PC-9 (cell line): ENCODE measurements at regions not wholly inside any gene's neighbourhood (a gene's known extent, or its start where the extent isn't known, plus 50 kb on each side); places are given as distances from the start of the nearest gene placed in this dataset.

Experiments
- CTCF ChIP-seq: fragments of 200-600 bp; sonication (generic); conservative IDR thresholded peaks from 2 replicates; pipeline ENCODE4 v1.6.1; 2017; ENCODE audit warnings: mixed run types, antibody characterized with exemption, mild to moderate bottlenecking, moderate library complexity
- EZH2 ChIP-seq: fragments of 200-600 bp; sonication (generic); IDR thresholded peaks from 2 replicates; pipeline ENCODE4 v1.8.0; 2017; ENCODE audit warnings: antibody characterized with exemption, low read depth

DNA sequence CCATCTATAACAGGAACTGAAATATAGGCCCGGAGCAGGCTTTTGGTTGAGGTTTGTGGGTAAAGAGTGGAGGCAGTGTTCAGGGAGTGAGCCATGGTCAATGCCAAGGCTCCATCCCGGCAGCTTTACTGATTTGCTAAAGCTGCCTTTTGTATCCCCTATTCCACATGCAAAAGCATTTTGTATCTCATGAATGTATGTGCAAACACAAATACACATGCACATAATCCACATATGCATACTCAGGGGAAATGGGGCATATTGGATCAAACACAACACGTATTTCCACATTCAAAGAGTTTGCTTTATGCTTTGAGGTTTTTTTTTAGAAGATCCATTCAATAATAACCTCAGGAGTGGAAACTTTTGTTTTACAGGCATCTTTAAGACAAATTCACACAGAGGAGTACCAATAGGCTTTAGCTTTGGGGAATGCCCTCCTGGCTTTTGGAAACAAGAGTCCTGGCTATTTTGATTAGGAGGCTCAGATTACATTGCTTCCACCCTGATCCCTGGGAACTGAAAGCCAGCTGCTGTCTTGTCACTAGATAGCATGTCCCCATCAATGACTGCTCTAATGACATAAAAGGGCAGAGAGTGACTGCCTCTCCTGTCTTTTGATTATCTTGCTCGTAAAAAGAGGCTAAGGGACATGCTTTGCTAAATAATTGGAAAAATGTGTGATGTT lies 263.2 kb downstream of the EN1 start:
- no peak for TF ChIP-seq CTCF
- TF ChIP-seq EZH2: no peak
